ENCODE measurements at regions not wholly inside any gene's neighbourhood (a gene's known extent, or its start where the extent isn't known, plus 50 kb on each side); places are given as distances from the start of the nearest gene placed in this dataset.

DNA sequence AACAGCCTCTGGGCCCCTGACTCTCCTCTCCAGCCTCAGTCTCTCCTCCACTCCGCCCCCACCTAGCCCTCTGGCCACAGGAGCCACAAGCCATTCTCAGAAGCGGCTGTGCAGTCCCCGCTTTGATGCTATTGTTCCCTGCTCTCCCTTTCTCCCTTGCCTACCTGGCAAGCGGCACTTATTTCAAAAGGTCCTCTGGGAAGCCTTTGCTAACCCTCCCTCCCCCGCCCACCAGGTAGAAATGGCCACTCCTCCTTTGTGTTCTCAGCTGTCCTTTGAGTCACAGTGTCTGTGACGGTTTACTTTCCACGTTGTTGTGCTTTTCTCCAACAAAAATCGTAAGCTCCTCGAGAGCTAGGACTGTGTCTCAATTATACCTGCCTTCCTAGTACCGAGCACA is 338.4 kb upstream of the PROX1 start:
- H3K4me3 ChIP-seq (ENCODE audit: low read length), result no peak overlapping the region
- DNase-seq (ENCODE audit: low read depth), result no peak
- TF ChIP-seq CTCF (conservative IDR thresholded peaks at IDR 0.05; ENCODE audit: low read length), result no peak

DNA sequence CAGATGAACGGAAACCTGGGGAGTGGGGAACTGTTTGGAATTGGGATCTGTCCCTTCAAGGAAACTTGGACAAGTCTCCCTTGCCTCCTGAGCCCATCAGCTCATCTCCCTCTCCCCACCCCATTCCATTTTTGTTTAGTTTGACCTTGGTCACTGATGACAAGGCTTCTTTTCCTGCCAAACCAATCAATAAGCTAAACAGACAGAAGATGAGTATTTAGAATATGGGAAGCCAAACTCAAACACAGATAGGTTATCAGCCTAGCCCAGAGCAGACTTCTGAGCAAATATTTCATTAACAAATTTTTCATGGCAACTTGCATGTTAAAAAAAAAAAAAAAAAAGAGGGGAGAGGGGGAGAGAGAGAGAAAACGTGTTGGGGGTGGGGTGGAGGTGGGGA is 337.2 kb upstream of the PROX1 start:
- DNase-seq (ENCODE audit: low read depth), result no peak
- TF ChIP-seq CTCF (conservative IDR thresholded peaks at IDR 0.05; ENCODE audit: low read length), result no peak

DNA sequence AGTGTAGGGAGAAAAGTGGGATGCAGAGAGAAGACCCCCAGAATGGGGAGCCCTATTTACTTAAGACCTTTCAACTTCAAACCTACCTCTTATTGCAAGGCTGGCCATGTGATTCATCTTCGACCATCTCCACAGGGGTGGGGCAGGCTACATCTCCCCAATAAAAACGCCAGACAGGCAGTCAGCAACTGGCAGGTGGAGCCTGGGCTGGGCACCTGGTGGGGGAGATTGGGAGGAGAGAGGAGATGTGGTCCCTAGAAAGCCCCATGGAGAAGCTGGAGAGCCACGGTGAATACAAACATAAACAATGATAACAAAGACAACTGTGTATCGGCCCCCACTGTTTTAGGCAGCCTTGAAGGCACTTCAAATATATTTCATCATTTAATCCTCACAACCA is 336.7 kb upstream of the PROX1 start:
- no peak for DNase-seq (ENCODE audit: low read depth)
- no peak overlapping the region for H3K4me3 ChIP-seq (ENCODE audit: low read length)
- TF ChIP-seq CTCF (conservative IDR thresholded peaks at IDR 0.05; ENCODE audit: low read length), result no peak

More for the DNA sequence above, 337.2 kb upstream of the PROX1 start:
- H3K4me3 ChIP-seq (ENCODE audit: low read length), result no peak overlapping the region

- no peak for TF ChIP-seq CTCF (conservative IDR thresholded peaks at IDR 0.05; ENCODE audit: low read length)
- H3K4me3 ChIP-seq (ENCODE audit: low read length), result no peak overlapping the region
- no peak for DNase-seq (ENCODE audit: low read depth)
Observed at GRCh38 chr1:213652109-213652508, 335.7 kb upstream of the PROX1 start.

- DNase-seq (ENCODE audit: low read depth), result no peak
- no peak overlapping the region for H3K4me3 ChIP-seq (ENCODE audit: low read length)
- TF ChIP-seq CTCF (conservative IDR thresholded peaks at IDR 0.05; ENCODE audit: low read length), result no peak
Observed at GRCh38 chr1:213656039-213656438, 331.7 kb upstream of the PROX1 start.

- DNase-seq (ENCODE audit: low read depth), result no peak
- H3K4me3 ChIP-seq (ENCODE audit: low read length), result no peak overlapping the region
Observed at GRCh38 chr1:213656503-213656902, 331.3 kb upstream of the PROX1 start.

DNA sequence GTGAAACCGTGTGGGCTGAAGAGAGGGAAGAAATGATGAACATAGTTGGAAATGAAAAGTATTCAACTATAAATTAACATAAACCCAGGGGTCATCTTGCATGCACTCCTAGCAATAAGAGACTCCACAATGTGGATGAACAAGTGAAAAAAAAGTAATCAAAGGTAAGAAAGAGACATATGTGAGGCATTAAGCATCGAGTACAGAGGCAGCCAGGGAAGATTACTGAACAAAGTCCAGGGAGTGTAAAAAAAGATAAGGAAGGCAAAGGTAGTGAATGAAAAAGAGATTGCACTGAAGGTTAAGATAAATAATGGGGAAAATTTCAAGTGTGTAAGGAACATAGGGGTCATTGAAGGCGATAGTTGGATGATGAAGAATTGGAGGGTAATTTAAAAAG is 330.8 kb upstream of the PROX1 start:
- H3K4me3 ChIP-seq (ENCODE audit: low read length), result no peak overlapping the region
- TF ChIP-seq CTCF (conservative IDR thresholded peaks at IDR 0.05; ENCODE audit: low read length), result no peak
- no peak for DNase-seq (ENCODE audit: low read depth)

More at GRCh38 chr1:213656503-213656902, 331.3 kb upstream of the PROX1 start:
- TF ChIP-seq CTCF (conservative IDR thresholded peaks at IDR 0.05; ENCODE audit: low read length), result no peak
